ENCODE measurements at regions not wholly inside any gene's neighbourhood (a gene's known extent, or its start where the extent isn't known, plus 50 kb on each side); places are given as distances from the start of the nearest gene placed in this dataset.

GRCh38 chr9:19998823-19999455, 210.1 kb upstream of the SLC24A2 start:
- DNase-seq, result no peak
- Histone ChIP-seq H3K4me3 (no peak overlapping the region), H3K36me3 (no peaks in the 10 kb centered on the region), H3K9me3 (no peaks in the 10 kb centered on the region), H3K27ac (no peak overlapping the region), H3K27me3 (no peaks in the 10 kb centered on the region), H3K4me1 (no peaks in the 10 kb centered on the region)
- TF ChIP-seq, protein P1, sequence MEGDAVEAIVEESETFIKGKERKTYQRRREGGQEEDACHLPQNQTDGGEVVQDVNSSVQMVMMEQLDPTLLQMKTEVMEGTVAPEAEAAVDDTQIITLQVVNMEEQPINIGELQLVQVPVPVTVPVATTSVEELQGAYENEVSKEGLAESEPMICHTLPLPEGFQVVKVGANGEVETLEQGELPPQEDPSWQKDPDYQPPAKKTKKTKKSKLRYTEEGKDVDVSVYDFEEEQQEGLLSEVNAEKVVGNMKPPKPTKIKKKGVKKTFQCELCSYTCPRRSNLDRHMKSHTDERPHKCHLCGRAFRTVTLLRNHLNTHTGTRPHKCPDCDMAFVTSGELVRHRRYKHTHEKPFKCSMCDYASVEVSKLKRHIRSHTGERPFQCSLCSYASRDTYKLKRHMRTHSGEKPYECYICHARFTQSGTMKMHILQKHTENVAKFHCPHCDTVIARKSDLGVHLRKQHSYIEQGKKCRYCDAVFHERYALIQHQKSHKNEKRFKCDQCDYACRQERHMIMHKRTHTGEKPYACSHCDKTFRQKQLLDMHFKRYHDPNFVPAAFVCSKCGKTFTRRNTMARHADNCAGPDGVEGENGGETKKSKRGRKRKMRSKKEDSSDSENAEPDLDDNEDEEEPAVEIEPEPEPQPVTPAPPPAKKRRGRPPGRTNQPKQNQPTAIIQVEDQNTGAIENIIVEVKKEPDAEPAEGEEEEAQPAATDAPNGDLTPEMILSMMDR (IDR thresholded peaks at IDR 0.05 in 4 of 5, conservative IDR thresholded peaks at IDR 0.05 in 1 of 5), result no peak
- TF ChIP-seq POLR2A (IDR thresholded peaks at IDR 0.05), result no peak
- ATAC-seq, result no peak
- in situ Hi-C loops (cut with MboI; ENCODE audit: low sequenced_read_pairs in 4 of 4), result no loop called here
- intact Hi-C loops (cut with DNase I; ENCODE audit: low total_unique reads), result no loop called here

GRCh38 chr9:19998153-19998552, 209.3 kb upstream of the SLC24A2 start:
- H3K27me3 ChIP-seq, result no peaks in the 10 kb centered on the region
- DNase-seq, result no peak
- no peak overlapping the region for H3K4me3 ChIP-seq
- ATAC-seq, result no peak
- in situ Hi-C loops (cut with MboI; ENCODE audit: low sequenced_read_pairs in 4 of 4) (no loop called here), intact Hi-C loops (cut with DNase I; ENCODE audit: low total_unique reads) (no loop called here)
- no peak overlapping the region for H3K27ac ChIP-seq
- H3K9me3 ChIP-seq, result no peaks in the 10 kb centered on the region
- no peaks in the 10 kb centered on the region for H3K4me1 ChIP-seq
- H3K36me3 ChIP-seq, result no peaks in the 10 kb centered on the region
- TF ChIP-seq, protein P1 (IDR thresholded peaks at IDR 0.05 in 4 of 5, conservative IDR thresholded peaks at IDR 0.05 in 1 of 5), result no peak
- no peak for TF ChIP-seq POLR2A (IDR thresholded peaks at IDR 0.05)

DNA sequence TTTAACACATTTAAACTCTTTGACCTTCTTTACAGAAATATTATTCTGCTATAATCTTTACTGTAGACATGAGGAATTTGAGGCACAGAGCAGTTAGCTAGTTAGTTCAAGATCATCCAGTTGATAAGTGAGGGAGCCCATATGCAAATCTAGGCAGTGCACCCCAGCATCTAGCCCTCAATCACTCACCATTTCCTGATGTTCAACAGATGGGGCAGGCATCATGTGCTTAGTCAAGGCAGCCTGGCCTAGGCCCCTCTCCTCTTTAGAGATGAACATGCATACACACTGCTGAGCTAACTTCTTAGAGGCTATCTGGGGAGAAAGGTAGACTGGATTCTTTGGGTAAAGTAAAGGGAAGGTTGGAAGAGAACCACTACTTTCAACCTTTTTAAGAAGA, 206.8 kb upstream of the SLC24A2 start:
- in situ Hi-C loops (cut with MboI; ENCODE audit: low sequenced_read_pairs in 4 of 4) (no loop called here), intact Hi-C loops (cut with DNase I; ENCODE audit: low total_unique reads) (no loop called here)
- ATAC-seq (no peak), DNase-seq (no peak)
- no peaks in the 10 kb centered on the region for H3K4me1 ChIP-seq
- no peak overlapping the region for H3K27ac ChIP-seq
- no peaks in the 10 kb centered on the region for H3K27me3 ChIP-seq
- no peaks in the 10 kb centered on the region for H3K36me3 ChIP-seq
- H3K9me3 ChIP-seq, result no peaks in the 10 kb centered on the region
- TF ChIP-seq POLR2A (IDR thresholded peaks at IDR 0.05), result no peak
- TF ChIP-seq, protein P1 (IDR thresholded peaks at IDR 0.05 in 4 of 5, conservative IDR thresholded peaks at IDR 0.05 in 1 of 5), result no peak
- no peak overlapping the region for H3K4me3 ChIP-seq

DNA sequence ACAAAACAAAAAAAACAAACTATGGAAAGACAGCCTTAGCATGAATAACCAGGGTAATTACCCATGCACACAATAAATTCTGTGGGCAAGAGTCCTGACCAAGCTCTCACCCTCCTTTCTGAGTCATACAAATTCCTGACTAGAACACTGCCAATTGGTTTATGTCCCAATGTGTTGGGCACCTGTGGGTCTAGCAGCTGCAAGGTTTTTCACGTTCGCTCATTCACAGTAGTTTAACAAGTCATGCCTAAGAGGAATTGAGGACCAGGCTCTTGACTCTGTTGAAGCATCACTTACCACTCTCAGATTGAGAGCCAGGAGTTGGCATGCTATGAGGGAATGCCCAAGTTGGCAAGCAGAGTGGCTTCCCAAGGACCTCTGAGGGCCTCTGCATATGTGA, 205.5 kb upstream of the SLC24A2 start:
- Histone ChIP-seq H3K36me3 (no peaks in the 10 kb centered on the region), H3K4me3 (no peak overlapping the region), H3K9me3 (no peaks in the 10 kb centered on the region), H3K27ac (no peak overlapping the region), H3K4me1 (no peaks in the 10 kb centered on the region), H3K27me3 (no peaks in the 10 kb centered on the region)
- in situ Hi-C loops (cut with MboI; ENCODE audit: low sequenced_read_pairs in 4 of 4), result no loop called here
- TF ChIP-seq POLR2A (IDR thresholded peaks at IDR 0.05), result no peak
- TF ChIP-seq, protein P1 (IDR thresholded peaks at IDR 0.05 in 4 of 5, conservative IDR thresholded peaks at IDR 0.05 in 1 of 5), result no peak
- intact Hi-C loops (cut with DNase I; ENCODE audit: low total_unique reads), result no loop called here
- no peak for DNase-seq
- ATAC-seq, result peak; percentile 50 to 66

DNA sequence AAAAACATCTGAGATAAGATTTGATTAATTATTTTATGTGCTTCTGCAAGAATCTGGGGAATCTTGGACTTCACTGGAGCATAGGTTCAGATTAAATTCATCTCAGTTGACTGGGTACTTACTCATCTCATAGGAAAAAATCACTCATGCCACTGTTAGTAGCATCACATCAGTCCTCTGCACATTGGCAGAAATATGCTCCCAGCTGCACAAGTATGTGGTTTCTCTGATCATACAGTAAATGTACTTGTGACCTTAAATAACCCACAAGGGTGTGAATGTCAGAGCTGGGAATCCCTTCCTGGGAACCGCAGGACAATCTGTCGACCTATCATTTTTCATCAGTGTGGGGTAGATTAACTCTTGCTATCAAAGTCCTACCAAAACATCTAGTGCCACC, 203.7 kb upstream of the SLC24A2 start:
- TF ChIP-seq POLR2A (IDR thresholded peaks at IDR 0.05), result no peak
- TF ChIP-seq, protein P1 (IDR thresholded peaks at IDR 0.05 in 4 of 5, conservative IDR thresholded peaks at IDR 0.05 in 1 of 5), result no peak
- Histone ChIP-seq H3K36me3 (no peaks in the 10 kb centered on the region), H3K9me3 (no peaks in the 10 kb centered on the region), H3K4me1 (no peaks in the 10 kb centered on the region), H3K27ac (no peak overlapping the region), H3K27me3 (no peaks in the 10 kb centered on the region), H3K4me3 (no peak overlapping the region)
- intact Hi-C loops (cut with DNase I; ENCODE audit: low total_unique reads) (no loop called here), in situ Hi-C loops (cut with MboI; ENCODE audit: low sequenced_read_pairs in 4 of 4) (no loop called here)
- DNase-seq, result no peak
- no peak for ATAC-seq
